Neuronal stem cell (in vitro differentiated cells): ENCODE measurements at regions not wholly inside any gene's neighbourhood (a gene's known extent, or its start where the extent isn't known, plus 50 kb on each side); places are given as distances from the start of the nearest gene placed in this dataset.

Experiments
- DNase-seq: peaks from one replicate; pipeline ENCODE4 v3.0.0-alpha.2; 2013; ENCODE audit warnings: low spot score
- H2AFZ ChIP-seq: one replicate; pipeline ENCODE4 v1.6.1; 2013; ENCODE audit warnings: mild to moderate bottlenecking, low read length, inconsistent platforms
- H2AK5ac ChIP-seq: 2 replicates; pipeline ENCODE4 v1.6.1; 2013; ENCODE audit warnings: low read depth, mild to moderate bottlenecking, inconsistent platforms, low read length, moderate library complexity, mixed read lengths
- H2BK120ac ChIP-seq: 2 replicates; pipeline ENCODE4 v1.6.1; 2013; ENCODE audit warnings: low read depth, mild to moderate bottlenecking, inconsistent platforms, low read length, moderate library complexity, mixed read lengths
- H2BK12ac ChIP-seq: one replicate; pipeline ENCODE4 v1.6.1; 2013; ENCODE audit warnings: low read length, inconsistent platforms
- H2BK15ac ChIP-seq: 2 replicates; pipeline ENCODE4 v1.6.1; 2013; ENCODE audit warnings: mild to moderate bottlenecking, low read length, inconsistent platforms, mixed read lengths
- H2BK5ac ChIP-seq: one replicate; pipeline ENCODE4 v1.6.1; 2013; ENCODE audit warnings: inconsistent platforms, mild to moderate bottlenecking, low read length, moderate library complexity
- H3K14ac ChIP-seq: one replicate; pipeline ENCODE4 v1.6.1; 2013; ENCODE audit warnings: low read length, inconsistent platforms
- H3K18ac ChIP-seq: 2 replicates; pipeline ENCODE4 v1.6.1; 2013; ENCODE audit warnings: low read length, inconsistent platforms
- H3K23ac ChIP-seq: 2 replicates; pipeline ENCODE4 v1.6.1; 2013; ENCODE audit warnings: low read depth, mild to moderate bottlenecking, mixed read lengths, low read length, inconsistent platforms; ENCODE audit not compliant: poor library complexity
- H3K27ac ChIP-seq: replicated peaks from 3 replicates; pipeline ENCODE4 v1.5.1; 2013; ENCODE audit warnings: low read length, inconsistent platforms
- H3K27me3 ChIP-seq, 3 experiments: 2 replicates each; pipeline ENCODE4 v1.6.1; 2013; ENCODE audit warnings: low read length in 3 of 3, mild to moderate bottlenecking in 2 of 3, inconsistent platforms in 1 of 3, low read depth in 1 of 3, mixed read lengths in 1 of 3, moderate library complexity in 1 of 3; ENCODE audit not compliant: control insufficient read depth in 3 of 3, insufficient read depth in 3 of 3
- H3K36me3 ChIP-seq, 2 donors: replicated peaks in 1 of 2; 2 replicates each; pipeline ENCODE4 v1.6.1; 2013; ENCODE audit warnings: low read length in 2 of 2; ENCODE audit not compliant: control insufficient read depth in 2 of 2, insufficient read depth in 2 of 2
- H3K4ac ChIP-seq: 2 replicates; pipeline ENCODE4 v1.6.1; 2013; ENCODE audit warnings: inconsistent platforms, mild to moderate bottlenecking, low read length, moderate library complexity
- H3K4me1 ChIP-seq, 2 donors: 1 replicate in 1 of 2; 2 replicates in 1 of 2; pipeline ENCODE4 v1.6.1; 2013; ENCODE audit warnings: low read length in 2 of 2, low read depth in 1 of 2; ENCODE audit not compliant: control insufficient read depth in 2 of 2, insufficient read depth in 1 of 2
- H3K4me2 ChIP-seq: one replicate; pipeline ENCODE4 v1.6.1; 2013; ENCODE audit warnings: mild to moderate bottlenecking, low read length, inconsistent platforms; ENCODE audit not compliant: insufficient read depth, poor library complexity, severe bottlenecking
- H3K4me3 ChIP-seq, 2 donors: 2 replicates each; pipeline ENCODE4 v1.5.1; 2013; ENCODE audit warnings: low read length in 2 of 2, mild to moderate bottlenecking in 2 of 2, inconsistent platforms in 1 of 2, moderate library complexity in 1 of 2
- H3K79me1 ChIP-seq: one replicate; pipeline ENCODE4 v1.6.1; 2013; ENCODE audit warnings: low read depth, mild to moderate bottlenecking, inconsistent platforms, low read length, moderate library complexity
- H3K9ac ChIP-seq: one replicate; pipeline ENCODE4 v1.6.1; 2013; ENCODE audit warnings: mild to moderate bottlenecking, low read depth, low read length, inconsistent platforms; ENCODE audit not compliant: poor library complexity
- H3K9me3 ChIP-seq, 2 donors: replicated peaks in 1 of 2; 2 replicates each; pipeline versions ENCODE3 to v1.6.1; 2013; ENCODE audit warnings: low read length in 2 of 2, mild to moderate bottlenecking in 2 of 2, inconsistent platforms in 1 of 2, low read depth in 1 of 2, mixed read lengths in 1 of 2, moderate library complexity in 1 of 2; ENCODE audit not compliant: control insufficient read depth in 2 of 2, insufficient read depth in 1 of 2
- H4K8ac ChIP-seq: one replicate; pipeline ENCODE4 v1.6.1; 2013; ENCODE audit warnings: low read depth, mild to moderate bottlenecking, inconsistent platforms, low read length, moderate library complexity
- H4K91ac ChIP-seq: one replicate; pipeline ENCODE4 v1.6.1; 2013; ENCODE audit warnings: low read length, low read depth, mild to moderate bottlenecking, inconsistent platforms; ENCODE audit not compliant: poor library complexity
- WGBS, 2 donors: extraction: QIAGEN DNeasy Blood & Tissue Kit; methylation state at CpG; one replicate each; pipeline ENCODE4 v1.1.7; 2013; ENCODE audit warnings: missing lambda C conversion rate in 2 of 2, mixed read lengths in 1 of 2; ENCODE audit not compliant: insufficient read length in 2 of 2, insufficient replicate concordance in 1 of 2; ENCODE audit errors: extremely low coverage in 2 of 2; 5-methylcytosine and 5-hydroxymethylcytosine counted together

GRCh38 chr14:30375296-30375892, 183.6 kb upstream of the G2E3 start:
- no peak overlapping the region for H4K91ac ChIP-seq
- no peak overlapping the region for H3K9ac ChIP-seq
- no peaks in the 10 kb centered on the region for H3K79me1 ChIP-seq
- no peak overlapping the region for H3K4ac ChIP-seq
- H3K4me2 ChIP-seq, result no peak overlapping the region
- H3K23ac ChIP-seq, result no peak overlapping the region
- no peak overlapping the region for H2AFZ ChIP-seq
- H3K27me3 ChIP-seq, result no peaks in the 10 kb centered on the region
- no peak overlapping the region for H4K8ac ChIP-seq
- H2AK5ac ChIP-seq, result no peak overlapping the region
- H3K4me1 ChIP-seq, result peaks cover 0 to 3% of the 10 kb centered on the region in 2 donors
- no peak overlapping the region for H2BK12ac ChIP-seq
- no peak overlapping the region for H2BK120ac ChIP-seq
- no peak overlapping the region for H3K4me3 ChIP-seq
- no peak overlapping the region for H2BK5ac ChIP-seq
- no CpG with 5 or more reads among the region's 5 CpGs for WGBS, 2 donors
- H3K14ac ChIP-seq, result no peak overlapping the region
- no peak overlapping the region for H3K27ac ChIP-seq
- no peak overlapping the region for H2BK15ac ChIP-seq
- H3K18ac ChIP-seq, result no peak overlapping the region
- peak; percentile 44 for DNase-seq
- no peaks in the 10 kb centered on the region for H3K36me3 ChIP-seq
- H3K9me3 ChIP-seq, result no peaks in the 10 kb centered on the region

GRCh38 chr14:30381861-30382480, 177.0 kb upstream of the G2E3 start:
- no peaks in the 10 kb centered on the region for H3K79me1 ChIP-seq
- H3K36me3 ChIP-seq, result no peaks in the 10 kb centered on the region
- H2AFZ ChIP-seq, result no peak overlapping the region
- no peak overlapping the region for H3K4me3 ChIP-seq
- no peak overlapping the region for H3K18ac ChIP-seq
- no peak overlapping the region for H4K91ac ChIP-seq
- no peak overlapping the region for H3K4me2 ChIP-seq
- no peak overlapping the region for H2AK5ac ChIP-seq
- H2BK12ac ChIP-seq, result no peak overlapping the region
- H4K8ac ChIP-seq, result no peak overlapping the region
- no peak overlapping the region for H2BK5ac ChIP-seq
- peaks cover 0 to 4% (median 0%) of the 10 kb centered on the region in 3 experiments for H3K27me3 ChIP-seq
- H2BK120ac ChIP-seq, result no peak overlapping the region
- H3K23ac ChIP-seq, result no peak overlapping the region
- no peak for DNase-seq
- H3K9ac ChIP-seq, result no peak overlapping the region
- H3K4me1 ChIP-seq, result peaks cover 0 to 1% of the 10 kb centered on the region in 2 donors
- WGBS, 2 donors, result no CpG with 5 or more reads among the region's 2 CpGs
- H2BK15ac ChIP-seq, result no peak overlapping the region
- no peak overlapping the region for H3K14ac ChIP-seq
- peaks cover 0 to 2% of the 10 kb centered on the region in 2 donors for H3K9me3 ChIP-seq
- H3K27ac ChIP-seq, result no peak overlapping the region
- H3K4ac ChIP-seq, result no peak overlapping the region

- no peak overlapping the region for H3K4ac ChIP-seq
- no peak overlapping the region for H2BK5ac ChIP-seq
- H3K4me2 ChIP-seq, result no peak overlapping the region
- peaks cover 0 to 2% of the 10 kb centered on the region in 2 donors for H3K9me3 ChIP-seq
- H3K4me3 ChIP-seq, result no peak overlapping the region
- H3K79me1 ChIP-seq, result no peaks in the 10 kb centered on the region
- no peak overlapping the region for H2AK5ac ChIP-seq
- H3K23ac ChIP-seq, result no peak overlapping the region
- H2BK15ac ChIP-seq, result no peak overlapping the region
- no CpG with 5 or more reads among the region's 1 CpG for WGBS, 2 donors
- H4K91ac ChIP-seq, result no peak overlapping the region
- no peak overlapping the region for H3K14ac ChIP-seq
- H3K27me3 ChIP-seq, result peaks cover 0 to 4% (median 0%) of the 10 kb centered on the region in 3 experiments
- H4K8ac ChIP-seq, result no peak overlapping the region
- no peak overlapping the region for H3K27ac ChIP-seq
- no peaks in the 10 kb centered on the region for H3K36me3 ChIP-seq
- H3K9ac ChIP-seq, result no peak overlapping the region
- H2AFZ ChIP-seq, result no peak overlapping the region
- H3K18ac ChIP-seq, result no peak overlapping the region
- no peak overlapping the region for H2BK120ac ChIP-seq
- peaks cover 0 to 5% of the 10 kb centered on the region in 2 donors for H3K4me1 ChIP-seq
- H2BK12ac ChIP-seq, result no peak overlapping the region
- no peak for DNase-seq
Measured at GRCh38 chr14:30385925-30386324, 173.0 kb upstream of the G2E3 start.

GRCh38 chr14:30387871-30388270, 171.1 kb upstream of the G2E3 start:
- no peak overlapping the region for H2AK5ac ChIP-seq
- WGBS, 2 donors, result no CpG with 5 or more reads among the region's 3 CpGs
- DNase-seq, result no peak

More at GRCh38 chr14:30387871-30388270, 171.1 kb upstream of the G2E3 start:
- H3K79me1 ChIP-seq, result no peaks in the 10 kb centered on the region
- peaks cover 0 to 5% of the 10 kb centered on the region in 2 donors for H3K4me1 ChIP-seq
- H3K9ac ChIP-seq, result no peak overlapping the region
- H2BK5ac ChIP-seq, result no peak overlapping the region
- no peaks in the 10 kb centered on the region for H3K36me3 ChIP-seq
- H2AFZ ChIP-seq, result no peak overlapping the region
- no peak overlapping the region for H4K91ac ChIP-seq
- no peak overlapping the region for H2BK15ac ChIP-seq
- no peak overlapping the region for H2BK12ac ChIP-seq
- H3K4me2 ChIP-seq, result no peak overlapping the region
- no peak overlapping the region for H3K23ac ChIP-seq
- H3K9me3 ChIP-seq, result peaks cover 0 to 2% of the 10 kb centered on the region in 2 donors
- H3K14ac ChIP-seq, result no peak overlapping the region
- no peak overlapping the region for H3K4me3 ChIP-seq
- no peak overlapping the region for H2BK120ac ChIP-seq
- H3K27ac ChIP-seq, result no peak overlapping the region
- H4K8ac ChIP-seq, result no peak overlapping the region
- H3K4ac ChIP-seq, result no peak overlapping the region
- H3K18ac ChIP-seq, result no peak overlapping the region
- no peaks in the 10 kb centered on the region for H3K27me3 ChIP-seq
